ENCODE measurements at regions not wholly inside any gene's neighbourhood (a gene's known extent, or its start where the extent isn't known, plus 50 kb on each side); places are given as distances from the start of the nearest gene placed in this dataset.

DNA sequence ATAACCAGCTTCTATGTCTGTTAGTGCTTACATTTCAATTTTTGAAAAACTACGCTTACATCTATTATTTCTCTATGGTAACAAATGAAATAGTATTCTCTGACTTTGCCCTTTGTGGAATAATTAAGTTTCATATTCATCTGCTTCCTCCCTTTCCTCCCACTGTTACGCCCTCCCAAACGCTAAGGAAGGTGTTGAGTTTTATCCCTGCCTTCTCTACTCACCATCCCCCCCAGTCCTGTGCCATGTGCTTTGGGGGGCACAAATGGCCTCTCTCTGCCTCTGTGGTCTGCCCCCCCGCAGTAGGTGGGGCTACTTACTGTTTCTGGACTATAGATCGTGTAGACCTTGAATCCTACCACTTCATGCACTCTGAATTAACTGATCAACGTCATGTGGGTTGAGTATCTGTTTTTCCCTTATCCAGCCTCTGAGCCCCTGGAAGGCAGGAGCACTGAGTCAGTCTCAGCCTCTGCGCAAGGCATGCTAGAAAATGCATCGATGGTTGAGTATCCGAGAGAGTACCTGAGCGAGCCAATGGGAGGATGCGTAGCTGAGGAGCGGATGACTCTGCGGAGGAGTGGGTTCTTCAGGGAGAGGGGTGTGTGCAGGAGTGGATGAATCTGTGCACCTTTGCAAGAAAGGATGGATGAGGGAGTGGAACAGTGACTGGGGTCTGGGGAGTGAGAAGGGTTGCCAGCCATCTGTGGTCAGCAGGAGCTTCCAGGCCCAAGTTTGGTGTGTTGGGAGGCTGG is 114.5 kb upstream of the RTL1 start:
- Histone ChIP-seq H3K4me3 (no peak overlapping the region), H3K4me1 (replicated peaks) (no peaks in the 10 kb centered on the region), H3K36me3 (no peaks in the 10 kb centered on the region), H3K27me3 (replicated peaks; ENCODE audit: insufficient read depth) (no peaks in the 10 kb centered on the region), H3K27ac (no peak overlapping the region), H3K9me3 (no peaks in the 10 kb centered on the region)
- TF ChIP-seq POLR2A (IDR thresholded peaks at IDR 0.05), result no peak
- TF ChIP-seq, protein P1, sequence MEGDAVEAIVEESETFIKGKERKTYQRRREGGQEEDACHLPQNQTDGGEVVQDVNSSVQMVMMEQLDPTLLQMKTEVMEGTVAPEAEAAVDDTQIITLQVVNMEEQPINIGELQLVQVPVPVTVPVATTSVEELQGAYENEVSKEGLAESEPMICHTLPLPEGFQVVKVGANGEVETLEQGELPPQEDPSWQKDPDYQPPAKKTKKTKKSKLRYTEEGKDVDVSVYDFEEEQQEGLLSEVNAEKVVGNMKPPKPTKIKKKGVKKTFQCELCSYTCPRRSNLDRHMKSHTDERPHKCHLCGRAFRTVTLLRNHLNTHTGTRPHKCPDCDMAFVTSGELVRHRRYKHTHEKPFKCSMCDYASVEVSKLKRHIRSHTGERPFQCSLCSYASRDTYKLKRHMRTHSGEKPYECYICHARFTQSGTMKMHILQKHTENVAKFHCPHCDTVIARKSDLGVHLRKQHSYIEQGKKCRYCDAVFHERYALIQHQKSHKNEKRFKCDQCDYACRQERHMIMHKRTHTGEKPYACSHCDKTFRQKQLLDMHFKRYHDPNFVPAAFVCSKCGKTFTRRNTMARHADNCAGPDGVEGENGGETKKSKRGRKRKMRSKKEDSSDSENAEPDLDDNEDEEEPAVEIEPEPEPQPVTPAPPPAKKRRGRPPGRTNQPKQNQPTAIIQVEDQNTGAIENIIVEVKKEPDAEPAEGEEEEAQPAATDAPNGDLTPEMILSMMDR (IDR thresholded peaks at IDR 0.05), result no peak
- TF ChIP-seq POLR2AphosphoS5 (IDR thresholded peaks at IDR 0.05), result no peak
- DNase-seq (ENCODE audit: low spot score), result no peak
- intact Hi-C loops (cut with DNase I), result no loop called here
- WGBS, result 96% methylated on average over 13 of the region's 13 CpGs

DNA sequence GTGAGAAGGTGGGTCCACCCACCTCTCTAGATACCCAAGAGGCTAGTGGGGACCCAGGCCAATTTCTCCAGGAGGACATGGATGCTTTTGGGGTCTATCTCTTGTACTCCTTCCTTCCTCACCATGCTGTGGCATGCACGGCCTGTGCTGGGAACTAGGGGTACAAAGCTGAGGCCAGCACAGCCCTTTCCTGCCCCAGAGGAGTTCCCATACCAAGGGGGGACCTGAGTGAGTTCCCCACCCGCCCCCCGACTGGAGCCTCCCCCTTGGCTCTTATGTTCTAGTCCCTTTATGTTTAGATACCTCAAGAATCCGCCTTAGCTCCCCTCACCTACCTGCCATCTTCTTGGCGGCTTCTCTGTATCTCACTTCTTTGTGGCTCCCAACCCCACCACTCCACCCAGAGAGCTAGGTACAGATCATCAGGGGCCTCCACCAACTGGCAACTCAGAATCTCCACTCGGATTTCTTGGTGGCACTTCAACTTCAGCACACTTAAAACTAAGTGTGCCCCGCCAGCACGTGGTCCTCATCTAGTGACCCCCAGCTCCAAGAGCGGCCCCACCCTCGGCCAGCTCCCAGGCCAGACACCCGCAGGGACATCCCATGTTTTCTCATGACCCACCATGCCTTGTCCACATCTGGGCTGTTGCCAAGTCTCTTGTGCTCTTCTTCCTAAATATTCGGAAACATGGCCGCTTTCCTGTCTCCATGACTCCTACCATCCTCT is 115.2 kb upstream of the RTL1 start:
- intact Hi-C loops (cut with DNase I), result no loop called here
- no peaks in the 10 kb centered on the region for H3K36me3 ChIP-seq
- H3K4me3 ChIP-seq, result no peak overlapping the region
- DNase-seq (ENCODE audit: low spot score), result peak; percentile 2
- H3K9me3 ChIP-seq, result no peaks in the 10 kb centered on the region
- no peaks in the 10 kb centered on the region for H3K4me1 ChIP-seq (replicated peaks)
- 97% methylated on average over 13 of the region's 13 CpGs for WGBS
- no peak overlapping the region for H3K27ac ChIP-seq
- no peaks in the 10 kb centered on the region for H3K27me3 ChIP-seq (replicated peaks; ENCODE audit: insufficient read depth)
- no peak for TF ChIP-seq POLR2AphosphoS5 (IDR thresholded peaks at IDR 0.05)
- TF ChIP-seq, protein P1 (IDR thresholded peaks at IDR 0.05), result no peak
- no peak for TF ChIP-seq POLR2A (IDR thresholded peaks at IDR 0.05)

DNA sequence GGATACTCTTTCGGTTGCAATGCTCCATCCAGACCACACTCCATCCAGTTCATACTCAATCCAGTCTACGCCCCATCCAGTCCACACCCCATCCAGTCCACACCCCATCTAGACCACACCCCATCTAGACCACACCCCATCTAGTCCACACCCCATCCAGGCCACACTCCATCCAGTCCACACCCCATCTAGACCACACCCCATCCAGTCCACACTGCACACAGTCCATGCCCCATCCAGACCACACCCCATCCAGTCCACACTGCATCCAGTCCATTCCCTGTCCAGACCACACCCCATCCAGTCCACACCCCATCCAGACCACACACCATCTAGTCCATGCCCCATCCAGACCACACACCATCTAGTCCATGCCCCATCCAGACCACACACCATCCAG is 116.0 kb upstream of the RTL1 start:
- no peaks in the 10 kb centered on the region for H3K27me3 ChIP-seq (replicated peaks; ENCODE audit: insufficient read depth)
- WGBS, result 96% methylated on average over 2 of the region's 2 CpGs

GRCh38 chr14:101019990-101020710 is 116.6 kb upstream of the RTL1 start:
- H3K27ac ChIP-seq, result no peak overlapping the region
- no peaks in the 10 kb centered on the region for H3K27me3 ChIP-seq (replicated peaks; ENCODE audit: insufficient read depth)
- intact Hi-C loops (cut with DNase I), result no loop called here
- no peaks in the 10 kb centered on the region for H3K9me3 ChIP-seq
- 93% methylated on average over 8 of the region's 8 CpGs for WGBS
- H3K4me1 ChIP-seq (replicated peaks), result no peaks in the 10 kb centered on the region
- H3K36me3 ChIP-seq, result no peaks in the 10 kb centered on the region
- DNase-seq (ENCODE audit: low spot score), result no peak
- TF ChIP-seq, protein P1 (IDR thresholded peaks at IDR 0.05), result no peak
- no peak overlapping the region for H3K4me3 ChIP-seq

More for the DNA sequence above, 116.0 kb upstream of the RTL1 start:
- no peak overlapping the region for H3K27ac ChIP-seq
- H3K4me3 ChIP-seq, result no peak overlapping the region
- no peak for DNase-seq (ENCODE audit: low spot score)
- no peaks in the 10 kb centered on the region for H3K9me3 ChIP-seq
- no peaks in the 10 kb centered on the region for H3K4me1 ChIP-seq (replicated peaks)
- no peaks in the 10 kb centered on the region for H3K36me3 ChIP-seq
- intact Hi-C loops (cut with DNase I), result no loop called here
- TF ChIP-seq, protein P1 (IDR thresholded peaks at IDR 0.05), result no peak
- TF ChIP-seq POLR2AphosphoS5 (IDR thresholded peaks at IDR 0.05) (no peak), POLR2A (IDR thresholded peaks at IDR 0.05) (no peak)

Measured in prostate gland (tissue), 2 donors.